GM19351 (cell line): ENCODE measurements at regions not wholly inside any gene's neighbourhood (a gene's known extent, or its start where the extent isn't known, plus 50 kb on each side); places are given as distances from the start of the nearest gene placed in this dataset.
"Not testable (repeated sequence)": the region's sequence is repeated elsewhere in the genome, so short reads cannot be mapped to it uniquely, and the experiment has no call there.

Experiments used
- ATAC-seq: cut with Tn5 transposase; IDR thresholded peaks from one replicate; pipeline ENCODE4 v1.9.1; 2021; ENCODE audit warnings: mild to moderate bottlenecking, moderate library complexity; ENCODE audit not compliant: unreplicated experiment

DNA sequence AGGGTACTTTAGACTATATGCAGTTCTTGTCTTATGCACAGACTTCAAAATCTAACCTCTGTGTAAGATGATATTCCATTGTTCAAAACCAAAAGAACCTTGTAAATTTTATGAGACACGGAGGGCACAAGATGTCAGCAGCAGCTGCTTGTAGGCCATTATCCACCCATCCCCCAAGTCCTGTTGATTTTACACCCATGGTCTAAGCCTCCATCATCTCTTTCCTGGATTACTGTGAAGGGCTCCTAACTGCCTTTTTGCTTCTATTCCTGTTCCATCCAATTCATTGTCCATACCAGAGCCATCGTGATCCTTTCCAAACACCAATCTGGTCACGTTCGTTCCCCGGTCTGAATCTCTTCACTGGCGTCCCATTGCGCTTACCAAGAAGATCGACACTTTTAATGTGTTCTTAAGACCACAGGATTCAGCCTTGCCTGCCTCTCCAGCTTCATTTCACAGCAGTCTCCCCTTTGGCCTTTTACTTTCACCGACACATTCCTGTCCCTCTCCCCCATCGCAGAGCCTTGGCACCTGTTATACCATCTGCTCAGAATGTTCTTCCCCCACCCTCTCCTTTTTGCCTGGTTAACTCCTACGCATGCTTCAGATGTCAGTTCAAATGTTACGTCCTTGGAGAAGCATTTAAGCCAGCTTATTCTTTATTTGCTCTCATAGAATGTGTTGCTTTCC lies 107.3 kb upstream of the POU3F1 start:
- ATAC-seq: no peak

- ATAC-seq: no peak
Observed at GRCh38 chr1:38153066-38153777, 106.6 kb upstream of the POU3F1 start.

GRCh38 chr1:38152351-38153065 lies 105.9 kb upstream of the POU3F1 start:
- no peak for ATAC-seq

GRCh38 chr1:38151399-38151798 lies 104.8 kb upstream of the POU3F1 start:
- no peak for ATAC-seq

GRCh38 chr1:38146079-38146478 lies 99.5 kb upstream of the POU3F1 start:
- ATAC-seq: not testable (repeated sequence)

GRCh38 chr1:38142606-38143005 lies 96.0 kb upstream of the POU3F1 start:
- no peak for ATAC-seq

DNA sequence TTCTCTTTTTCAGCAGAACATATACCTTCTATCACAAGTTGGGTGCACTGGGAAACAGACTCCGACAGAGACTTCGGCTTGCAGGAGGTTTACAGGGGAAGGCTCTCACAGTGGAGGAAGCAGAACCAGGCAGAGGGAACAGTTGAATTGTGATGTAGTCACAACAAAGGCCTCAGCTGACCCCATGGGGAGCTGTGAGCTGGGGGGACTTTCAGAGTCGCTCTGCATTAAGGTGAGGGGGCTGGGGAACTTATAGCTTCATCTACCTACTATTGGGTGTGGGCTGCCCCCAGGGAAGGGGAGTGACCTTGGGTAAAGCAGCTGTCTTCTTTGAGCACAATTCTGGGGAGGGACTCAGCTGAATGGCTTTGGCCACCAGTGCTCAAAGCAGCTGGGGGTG lies 94.9 kb upstream of the POU3F1 start:
- no peak for ATAC-seq

DNA sequence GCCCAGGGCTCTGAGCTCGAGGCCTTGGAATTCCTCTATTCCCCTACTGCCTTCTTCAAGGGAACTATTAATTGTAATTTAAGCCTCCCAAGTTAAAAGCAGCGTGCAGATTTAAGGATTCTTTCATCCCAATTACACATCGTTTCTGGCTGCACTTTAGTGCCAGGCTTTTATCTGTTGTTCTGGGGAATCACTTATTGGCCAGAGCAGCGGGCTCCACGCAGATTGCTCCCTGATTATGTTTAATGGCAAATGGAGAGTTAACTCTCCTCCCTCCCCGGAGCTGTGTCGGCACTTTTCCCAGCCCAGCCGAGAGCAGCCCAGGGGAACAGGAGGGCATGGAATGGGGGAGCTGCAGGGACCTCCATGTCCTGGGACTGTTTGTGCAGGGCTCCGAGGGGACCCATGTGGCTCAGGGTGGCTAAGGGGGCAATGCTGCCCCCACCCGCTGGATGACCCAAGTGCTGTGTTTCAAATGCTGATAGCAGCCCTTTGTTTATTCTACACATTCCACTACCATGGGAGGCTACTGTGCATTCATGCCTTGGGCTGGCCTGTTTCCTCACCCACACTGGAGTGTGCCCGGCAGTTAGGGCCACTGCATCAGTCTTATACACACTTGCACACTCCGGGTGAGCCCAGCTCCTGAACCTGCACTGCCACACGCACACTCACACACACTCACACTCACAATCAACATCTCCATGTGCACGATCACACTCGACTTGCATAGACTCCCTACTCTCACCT lies 93.3 kb upstream of the POU3F1 start:
- no peak for ATAC-seq

GRCh38 chr1:38138498-38139233 lies 92.1 kb upstream of the POU3F1 start:
- ATAC-seq: no peak

DNA sequence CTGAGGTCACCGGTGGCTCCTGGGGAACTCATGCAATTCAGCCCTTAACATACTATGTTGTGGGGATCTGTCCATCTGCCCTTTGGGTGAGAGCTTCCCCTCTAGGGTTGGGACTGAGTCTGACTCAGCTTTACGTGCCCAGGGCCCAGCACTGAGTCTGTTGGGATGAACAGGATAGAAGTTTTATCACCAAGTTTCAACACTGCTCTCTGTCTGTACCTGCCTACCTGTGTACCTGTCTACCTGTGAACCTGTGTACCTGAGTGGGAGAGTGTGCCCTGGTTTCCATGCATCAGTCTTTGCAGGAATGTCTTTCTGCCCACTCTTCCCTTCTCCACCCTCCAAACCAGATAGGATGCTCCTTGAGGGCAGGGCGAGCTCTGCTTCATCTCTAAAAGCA lies 90.6 kb upstream of the POU3F1 start:
- ATAC-seq: no peak

GRCh38 chr1:38135625-38136414 lies 89.2 kb upstream of the POU3F1 start:
- no peak for ATAC-seq

GRCh38 chr1:38134294-38134755 lies 87.7 kb upstream of the POU3F1 start:
- no peak for ATAC-seq

- ATAC-seq: no peak
Observed at GRCh38 chr1:38133756-38134155, 87.2 kb upstream of the POU3F1 start.

GRCh38 chr1:38133304-38133703 lies 86.7 kb upstream of the POU3F1 start:
- ATAC-seq: no peak

- no peak for ATAC-seq
Observed at GRCh38 chr1:38132681-38133080, 86.1 kb upstream of the POU3F1 start.

GRCh38 chr1:38131024-38131585 lies 84.5 kb upstream of the POU3F1 start:
- ATAC-seq: no peak

DNA sequence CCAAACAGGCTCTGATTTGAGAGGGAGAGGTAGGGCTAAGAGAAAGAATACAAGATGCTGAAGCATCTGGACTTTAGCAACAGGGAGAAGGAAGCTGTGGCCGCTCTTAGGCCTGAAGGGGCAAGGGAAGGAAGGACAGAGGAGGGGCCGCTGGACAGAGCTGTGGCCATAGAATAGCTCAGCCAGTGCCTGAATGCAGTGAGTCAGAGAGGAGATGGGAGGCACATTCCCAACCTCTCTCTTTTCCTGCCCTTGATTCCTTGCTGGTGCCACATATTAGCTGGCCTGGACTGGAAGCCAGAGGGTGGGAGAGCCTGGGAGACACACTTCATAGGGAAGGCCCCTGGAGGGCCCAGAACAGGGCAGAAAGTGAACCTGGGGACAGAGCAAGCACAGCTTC lies 83.4 kb upstream of the POU3F1 start:
- ATAC-seq: no peak

DNA sequence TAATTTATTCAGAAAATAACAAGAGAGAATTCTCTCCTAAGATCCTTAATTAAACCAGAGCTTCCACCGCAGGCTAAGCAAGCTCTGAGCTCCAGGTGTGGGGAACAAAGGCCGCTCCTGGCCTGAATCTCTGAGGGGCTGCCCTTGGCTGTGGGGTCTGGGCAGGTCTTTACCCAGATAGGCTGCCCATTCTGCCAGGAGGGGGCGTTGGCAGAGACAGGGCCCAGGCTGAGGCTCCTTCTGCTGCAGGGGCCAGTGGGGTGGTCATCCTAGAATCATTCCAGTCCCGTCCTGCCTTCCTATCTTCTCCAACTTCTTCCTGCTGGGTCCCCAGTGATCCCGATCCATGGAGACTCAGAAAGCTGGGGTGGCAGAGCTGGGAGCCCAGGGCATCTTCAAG lies 82.9 kb upstream of the POU3F1 start:
- no peak for ATAC-seq

- no peak for ATAC-seq
Observed at GRCh38 chr1:38128926-38129453, 82.4 kb upstream of the POU3F1 start.
